ENCODE measurements at regions not wholly inside any gene's neighbourhood (a gene's known extent, or its start where the extent isn't known, plus 50 kb on each side); places are given as distances from the start of the nearest gene placed in this dataset.

- no peak overlapping the region for H3K4me2 ChIP-seq (ENCODE audit: low read length)
- H3K4me1 ChIP-seq (ENCODE audit: low read length), result peaks cover 27% of the 10 kb centered on the region
- no peak overlapping the region for H3K27ac ChIP-seq (ENCODE audit: low read length)
- no peaks in the 10 kb centered on the region for H3K36me3 ChIP-seq (replicated peaks; ENCODE audit: low read depth, low read length)
- no peaks in the 10 kb centered on the region for H3K79me2 ChIP-seq (ENCODE audit: low read length)
- no peaks in the 10 kb centered on the region for H3K27me3 ChIP-seq (ENCODE audit: low read depth, low read length)
- no peaks in the 10 kb centered on the region for H3K9me3 ChIP-seq (ENCODE audit: insufficient read depth, low read length)
- H3K9ac ChIP-seq (ENCODE audit: low read length), result no peak overlapping the region
- H4K20me1 ChIP-seq (ENCODE audit: insufficient read depth, low read length), result no peaks in the 10 kb centered on the region
- H2AFZ ChIP-seq (ENCODE audit: low read depth, low read length), result no peak overlapping the region
- H3K4me3 ChIP-seq (ENCODE audit: low read length), result no peak overlapping the region
- TF ChIP-seq CTCF (IDR thresholded peaks at IDR 0.05; ENCODE audit: low read depth, low read length) (no peak), EZH2phosphoT487 (IDR thresholded peaks at IDR 0.05; ENCODE audit: low read depth) (no peak)
These were observed 67.4 kb downstream of the ARRDC3 start for GRCh38 chr5:91315701-91316100.

- Histone ChIP-seq H3K9me3 (ENCODE audit: insufficient read depth, low read length) (no peaks in the 10 kb centered on the region), H3K4me3 (ENCODE audit: low read length) (no peak overlapping the region), H3K79me2 (ENCODE audit: low read length) (no peaks in the 10 kb centered on the region), H2AFZ (ENCODE audit: low read depth, low read length) (no peak overlapping the region), H3K9ac (ENCODE audit: low read length) (no peak overlapping the region), H3K4me2 (ENCODE audit: low read length) (peak overlapping the region; percentile 13; the same call in 1 of the 2 replicates), H3K4me1 (ENCODE audit: low read length) (peaks cover 27% of the 10 kb centered on the region), H3K36me3 (replicated peaks; ENCODE audit: low read depth, low read length) (no peaks in the 10 kb centered on the region), H3K27me3 (ENCODE audit: low read depth, low read length) (no peaks in the 10 kb centered on the region), H4K20me1 (ENCODE audit: insufficient read depth, low read length) (no peaks in the 10 kb centered on the region), H3K27ac (ENCODE audit: low read length) (no peak overlapping the region)
- TF ChIP-seq CTCF (IDR thresholded peaks at IDR 0.05; ENCODE audit: low read depth, low read length) (no peak), EZH2phosphoT487 (IDR thresholded peaks at IDR 0.05; ENCODE audit: low read depth) (no peak)
These were observed 69.1 kb downstream of the ARRDC3 start for GRCh38 chr5:91313757-91314673.

- TF ChIP-seq CTCF (IDR thresholded peaks at IDR 0.05; ENCODE audit: low read depth, low read length) (no peak), EZH2phosphoT487 (IDR thresholded peaks at IDR 0.05; ENCODE audit: low read depth) (no peak)
- Histone ChIP-seq H3K4me1 (ENCODE audit: low read length) (peaks cover 27% of the 10 kb centered on the region), H4K20me1 (ENCODE audit: insufficient read depth, low read length) (no peaks in the 10 kb centered on the region), H3K79me2 (ENCODE audit: low read length) (no peaks in the 10 kb centered on the region), H3K4me3 (ENCODE audit: low read length) (no peak overlapping the region), H3K4me2 (ENCODE audit: low read length) (no peak overlapping the region), H3K9ac (ENCODE audit: low read length) (no peak overlapping the region), H3K27ac (ENCODE audit: low read length) (no peak overlapping the region), H3K27me3 (ENCODE audit: low read depth, low read length) (no peaks in the 10 kb centered on the region), H3K9me3 (ENCODE audit: insufficient read depth, low read length) (no peaks in the 10 kb centered on the region), H2AFZ (ENCODE audit: low read depth, low read length) (no peak overlapping the region), H3K36me3 (replicated peaks; ENCODE audit: low read depth, low read length) (no peaks in the 10 kb centered on the region)
These were observed 70.4 kb downstream of the ARRDC3 start for GRCh38 chr5:91312698-91313097.

GRCh38 chr5:91311697-91312501 is 71.2 kb downstream of the ARRDC3 start:
- H3K9me3 ChIP-seq (ENCODE audit: insufficient read depth, low read length), result no peaks in the 10 kb centered on the region
- H3K4me2 ChIP-seq (ENCODE audit: low read length), result peak overlapping the region; percentile 62
- H3K36me3 ChIP-seq (replicated peaks; ENCODE audit: low read depth, low read length), result no peaks in the 10 kb centered on the region
- H3K79me2 ChIP-seq (ENCODE audit: low read length), result no peaks in the 10 kb centered on the region
- H3K27ac ChIP-seq (ENCODE audit: low read length), result no peak overlapping the region; the same call in 1 of the 2 replicates
- TF ChIP-seq CTCF (IDR thresholded peaks at IDR 0.05; ENCODE audit: low read depth, low read length), result no peak; the same call in 1 of the 2 replicates
- TF ChIP-seq EZH2phosphoT487 (IDR thresholded peaks at IDR 0.05; ENCODE audit: low read depth), result no peak
- H3K27me3 ChIP-seq (ENCODE audit: low read depth, low read length), result no peaks in the 10 kb centered on the region
- H2AFZ ChIP-seq (ENCODE audit: low read depth, low read length), result peak overlapping the region; percentile 68
- no peak overlapping the region for H3K9ac ChIP-seq (ENCODE audit: low read length)
- H3K4me1 ChIP-seq (ENCODE audit: low read length), result peaks cover 27% of the 10 kb centered on the region
- peak overlapping the region; percentile 46; the same call in 1 of the 2 replicates for H3K4me3 ChIP-seq (ENCODE audit: low read length)
- no peaks in the 10 kb centered on the region for H4K20me1 ChIP-seq (ENCODE audit: insufficient read depth, low read length)

Data from OCI-LY3 (cell line).